HG03378 (cell line): ENCODE measurements at regions not wholly inside any gene's neighbourhood (a gene's known extent, or its start where the extent isn't known, plus 50 kb on each side); places are given as distances from the start of the nearest gene placed in this dataset.

Source experiments
- ATAC-seq: cut with Tn5 transposase; IDR thresholded peaks from one replicate; pipeline ENCODE4 v1.9.1; 2021; ENCODE audit warnings: mild to moderate bottlenecking, moderate library complexity; ENCODE audit not compliant: unreplicated experiment

DNA sequence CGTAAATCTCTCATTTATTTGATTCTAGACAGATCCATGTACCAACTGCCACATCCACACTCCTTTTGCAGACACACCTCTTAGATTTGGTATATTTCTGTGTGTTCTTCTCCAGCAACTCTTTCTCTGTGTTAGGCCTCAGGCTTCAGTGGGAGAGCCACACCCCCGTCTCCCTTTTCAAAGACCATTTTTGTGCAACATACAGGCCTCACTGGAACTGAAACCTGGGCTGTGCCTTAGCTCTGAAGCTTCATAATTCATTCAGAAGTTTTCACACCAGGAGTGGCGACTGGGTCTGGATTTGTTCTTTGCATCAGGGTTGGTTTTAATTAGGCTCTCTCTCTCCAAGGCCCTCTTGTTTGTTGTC lies 170.2 kb downstream of the THBS2 start:
- ATAC-seq = no peak

DNA sequence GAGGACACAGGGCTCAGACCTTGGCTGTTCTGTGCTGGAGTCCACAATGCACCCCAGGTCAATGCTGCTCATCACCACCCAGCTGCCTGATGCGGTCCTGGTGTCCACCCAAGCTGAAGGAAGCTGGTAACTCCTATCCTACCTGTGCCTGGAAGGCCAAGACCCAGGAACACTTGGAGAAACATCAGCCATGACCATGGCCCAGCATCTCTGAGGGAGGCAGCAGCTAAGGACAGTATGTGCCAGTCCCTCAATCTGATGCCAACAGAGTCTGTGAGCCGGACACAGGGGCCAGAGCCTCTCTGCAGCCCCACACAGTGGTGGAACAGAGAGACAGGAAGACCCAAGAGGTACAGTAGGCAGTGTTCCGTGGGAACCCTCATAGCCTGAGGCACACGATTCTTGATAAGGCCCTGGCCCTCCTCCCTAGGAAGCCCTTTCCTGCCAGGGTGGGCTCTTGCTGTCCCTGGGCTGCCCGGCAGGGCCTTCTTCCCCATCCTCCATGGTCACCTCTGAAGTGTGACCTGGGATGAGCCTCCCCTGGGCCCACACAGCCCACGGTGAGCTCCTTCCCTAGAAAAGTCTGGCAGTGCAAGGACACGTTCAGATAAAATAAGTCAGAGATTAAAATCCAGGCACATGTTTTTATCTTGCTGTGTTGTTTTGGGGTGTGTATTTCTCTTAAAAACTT lies 170.7 kb downstream of the THBS2 start:
- no peak for ATAC-seq

DNA sequence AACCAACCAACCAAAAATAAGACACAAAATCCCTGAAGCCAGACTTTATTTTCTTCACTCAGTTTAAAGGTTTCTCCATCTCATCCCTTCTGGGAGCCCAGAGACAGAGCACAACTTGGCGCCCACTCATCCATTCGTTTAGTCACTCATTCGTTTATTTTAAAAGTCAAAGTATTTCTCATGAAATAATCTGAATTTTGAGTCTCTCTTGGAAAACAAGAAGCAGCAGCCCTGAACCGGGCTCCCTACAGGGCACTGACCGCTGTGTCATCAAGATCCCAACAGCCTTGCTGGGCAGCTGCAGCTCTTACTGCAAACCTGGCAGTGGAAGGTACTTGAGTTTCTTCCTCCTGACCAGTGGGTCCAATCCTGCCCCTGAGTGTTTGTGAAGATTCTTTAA lies 171.6 kb downstream of the THBS2 start:
- no peak for ATAC-seq

- ATAC-seq = no peak
Observed at GRCh38 chr6:169081248-169081647, 172.4 kb downstream of the THBS2 start.

DNA sequence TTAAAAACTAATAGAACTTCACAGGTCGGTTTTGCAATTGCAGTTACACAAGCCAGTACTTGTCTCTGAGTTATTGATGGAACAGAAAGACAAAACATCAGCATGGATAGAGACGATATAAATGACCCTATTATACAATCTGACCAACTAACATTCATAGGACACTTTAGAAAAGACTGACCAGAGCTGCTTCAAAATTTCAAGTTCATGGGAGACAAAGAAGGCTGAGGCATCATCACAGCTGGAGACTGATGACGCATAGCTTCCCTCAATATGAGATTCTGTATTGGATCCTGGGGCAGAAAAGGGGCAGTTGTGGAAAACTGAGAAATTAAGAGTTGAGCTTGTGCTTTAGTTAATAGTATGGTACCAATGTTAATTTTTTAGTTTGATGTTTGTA lies 174.0 kb downstream of the THBS2 start:
- no peak for ATAC-seq

GRCh38 chr6:169078399-169079145 lies 175.1 kb downstream of the THBS2 start:
- ATAC-seq = no peak

GRCh38 chr6:169075915-169076654 lies 177.6 kb downstream of the THBS2 start:
- ATAC-seq = no peak

DNA sequence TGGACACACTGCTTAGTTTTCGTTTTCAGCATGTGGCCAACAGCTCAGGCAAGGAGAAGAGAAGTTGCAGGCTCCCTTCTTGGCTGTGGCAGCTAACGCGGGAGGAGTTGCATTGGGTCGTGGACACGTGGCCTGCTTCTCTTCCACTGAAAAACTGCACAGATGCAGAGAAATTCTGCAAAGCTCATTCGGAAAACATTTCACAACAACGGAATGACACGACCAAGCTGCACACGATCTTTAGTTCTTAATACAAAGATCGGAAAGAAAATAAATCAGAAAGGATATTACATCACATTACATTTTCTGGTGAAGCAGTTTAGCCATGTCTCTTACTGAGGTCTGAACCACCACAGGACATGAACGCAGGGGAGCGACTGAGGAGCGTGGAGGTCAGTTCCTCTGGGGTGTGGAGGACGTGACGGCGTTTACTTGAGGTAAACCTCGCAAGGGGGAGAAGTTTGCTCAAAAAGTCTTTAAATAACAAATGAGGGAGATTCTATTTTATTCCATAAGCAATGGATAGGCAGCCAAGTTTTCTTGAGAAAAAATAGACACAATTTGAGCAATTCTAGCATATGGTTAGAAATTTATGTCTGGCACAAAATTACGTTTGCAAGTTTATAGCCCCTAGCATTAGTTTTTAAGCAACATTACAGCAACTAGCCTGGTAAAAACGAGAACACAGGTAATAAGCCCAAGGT lies 178.3 kb downstream of the THBS2 start:
- no peak for ATAC-seq

DNA sequence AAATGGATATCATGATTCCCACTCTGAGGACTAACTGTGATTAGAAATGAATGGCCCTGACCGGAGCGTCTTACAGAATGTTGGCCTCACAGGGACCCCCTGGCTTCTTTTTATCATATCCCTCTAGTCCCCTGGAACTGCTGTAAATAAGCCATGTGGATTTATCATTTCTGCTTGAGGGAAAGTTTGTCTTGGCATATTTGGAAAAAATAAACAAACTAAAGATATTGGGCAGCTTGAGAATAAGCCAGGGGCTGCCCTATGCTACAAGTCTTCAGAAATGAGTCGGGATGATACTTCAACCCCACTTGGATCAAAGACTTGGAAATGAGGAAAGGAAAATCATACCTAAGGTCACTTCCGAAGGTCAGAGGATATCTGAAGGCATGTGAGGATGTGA lies 179.1 kb downstream of the THBS2 start:
- ATAC-seq = no peak

DNA sequence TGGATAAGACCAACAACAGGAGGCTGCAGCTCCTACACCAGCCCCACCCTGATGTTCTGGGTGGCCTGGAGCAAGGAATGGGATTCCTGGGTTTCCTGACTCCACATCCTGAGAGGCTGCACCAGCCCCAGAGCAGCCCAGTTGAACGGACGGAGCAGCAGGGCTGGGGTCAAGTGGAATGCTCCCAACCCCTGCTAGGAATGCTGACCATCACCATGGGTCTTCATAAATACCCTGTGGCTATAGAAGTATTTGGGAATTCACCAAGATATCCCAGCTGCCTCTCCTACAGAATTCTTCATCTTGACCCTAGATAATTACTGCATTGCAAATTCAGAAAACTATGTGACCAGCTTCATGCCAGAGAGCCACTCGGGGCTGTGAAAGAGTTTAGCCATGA lies 180.3 kb downstream of the THBS2 start:
- ATAC-seq = no peak

DNA sequence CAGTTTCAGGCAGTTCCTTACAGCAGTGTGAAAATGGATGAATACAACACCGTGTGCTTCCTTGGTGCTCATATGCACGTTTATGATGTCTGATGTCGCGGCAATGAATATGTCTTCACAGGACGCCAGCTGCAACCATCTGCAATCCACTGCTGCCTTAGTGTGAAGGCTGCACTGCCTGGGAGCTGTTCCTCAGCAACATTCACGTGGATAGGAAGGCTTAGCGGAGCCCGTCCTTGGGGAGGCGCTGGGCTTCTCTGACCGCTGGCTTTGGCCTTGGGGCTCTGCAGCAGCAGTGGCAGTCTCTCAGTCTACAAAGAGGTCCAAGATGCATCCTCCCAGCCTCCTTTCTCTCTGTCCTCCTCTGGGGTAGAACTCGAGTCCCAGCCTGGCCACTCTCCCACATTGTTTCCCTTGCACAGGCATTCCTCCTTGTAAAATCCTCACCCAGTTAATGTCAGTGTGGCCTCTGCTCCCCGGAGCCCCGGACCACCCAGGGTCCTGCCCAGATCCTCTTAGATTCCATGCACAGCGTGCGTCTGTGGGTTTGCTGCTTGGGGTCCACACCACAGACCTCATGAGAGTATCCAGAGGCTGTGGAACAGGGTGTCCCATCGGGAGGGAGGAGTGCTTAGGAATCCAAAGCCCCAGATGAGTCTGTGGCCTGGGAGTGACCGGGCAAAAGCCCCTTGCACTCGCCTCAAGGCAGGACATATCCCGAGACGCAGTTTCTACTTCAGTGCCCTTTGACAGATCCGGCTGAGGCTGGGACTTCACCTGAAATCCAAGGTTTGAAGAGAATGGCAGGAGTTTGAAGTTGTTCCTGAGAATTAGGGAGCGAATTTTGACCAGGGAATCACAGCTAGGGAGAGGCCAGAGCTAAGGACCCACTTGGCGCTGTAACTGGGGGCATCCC lies 181.3 kb downstream of the THBS2 start:
- ATAC-seq = no peak

GRCh38 chr6:169071394-169071793 lies 182.3 kb downstream of the THBS2 start:
- no peak for ATAC-seq

DNA sequence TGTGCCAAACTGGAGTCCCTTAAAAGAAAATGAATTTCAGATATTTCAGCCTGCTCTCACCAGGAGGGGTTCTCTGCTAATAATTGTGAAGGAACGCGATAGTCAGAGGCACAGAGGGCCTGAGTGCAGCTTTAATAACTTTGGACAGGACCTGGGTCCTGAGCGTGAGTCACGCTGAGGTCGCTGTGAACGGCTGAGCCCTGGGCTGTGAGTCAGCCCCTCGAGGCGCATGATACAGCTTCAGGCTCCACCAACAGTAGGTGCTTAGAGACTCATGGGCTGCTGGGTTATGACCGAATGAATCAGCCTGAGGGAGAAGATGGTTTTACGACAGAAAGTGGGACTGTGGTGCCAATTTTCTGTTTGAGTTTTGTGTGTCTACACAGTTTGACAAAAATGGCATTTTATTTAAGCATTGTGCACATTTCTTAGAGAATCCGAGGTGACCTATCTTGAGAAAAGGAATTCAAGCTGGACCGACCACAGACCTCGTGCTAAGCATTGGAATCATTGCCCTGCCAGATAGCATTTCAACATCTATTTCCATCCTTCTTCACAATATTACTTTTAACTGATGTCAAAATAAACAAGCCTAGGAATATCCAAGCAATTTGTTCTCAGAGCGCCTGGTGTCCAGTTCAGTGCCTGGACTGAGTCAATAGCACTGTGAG lies 183.0 kb downstream of the THBS2 start:
- ATAC-seq = no peak

GRCh38 chr6:169069356-169069755 lies 184.3 kb downstream of the THBS2 start:
- no peak for ATAC-seq

- no peak for ATAC-seq
Observed at GRCh38 chr6:169064194-169064593, 189.5 kb downstream of the THBS2 start.

- ATAC-seq = no peak
Observed at GRCh38 chr6:169062272-169062671, 191.4 kb downstream of the THBS2 start.

DNA sequence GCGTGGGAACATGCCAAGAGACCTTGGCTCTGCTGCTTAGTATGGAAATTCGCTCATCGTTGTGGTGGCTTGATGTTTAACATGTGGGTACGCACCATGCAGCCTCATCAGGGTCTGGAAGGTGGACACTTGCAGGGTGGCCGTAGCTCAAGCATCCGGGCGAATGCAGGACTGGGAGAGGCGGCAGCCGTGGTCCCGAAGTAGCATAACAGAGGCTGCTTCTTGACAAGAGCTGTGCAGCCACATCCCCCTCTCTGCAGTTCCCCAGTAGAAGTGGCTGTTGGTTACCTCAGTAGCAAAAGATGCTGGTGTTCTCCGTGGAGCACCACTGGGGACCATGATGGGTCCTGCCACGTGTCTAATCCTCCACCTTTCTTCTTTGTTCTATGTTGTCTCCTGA lies 195.0 kb downstream of the THBS2 start:
- ATAC-seq = no peak

DNA sequence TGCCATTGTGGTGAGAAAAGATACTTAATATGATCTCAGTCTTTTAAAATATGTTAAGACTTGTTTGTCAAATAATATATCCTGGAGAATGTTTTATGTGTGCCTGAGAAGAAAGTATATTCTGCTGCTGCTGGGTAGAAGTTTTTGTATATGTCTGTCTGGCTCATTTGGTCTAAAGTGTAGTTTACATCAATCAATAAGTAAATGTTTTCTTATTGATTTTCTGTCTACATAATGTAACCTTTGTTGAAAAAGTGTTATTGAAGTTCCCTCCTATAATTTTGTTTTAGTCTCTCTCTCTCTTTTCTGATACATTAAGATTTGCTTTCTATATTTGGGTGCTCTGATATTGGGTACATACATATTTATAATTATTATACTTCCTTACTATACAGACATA lies 201.2 kb downstream of the THBS2 start:
- no peak for ATAC-seq

GRCh38 chr6:169051371-169051770 lies 202.3 kb downstream of the THBS2 start:
- no peak for ATAC-seq

DNA sequence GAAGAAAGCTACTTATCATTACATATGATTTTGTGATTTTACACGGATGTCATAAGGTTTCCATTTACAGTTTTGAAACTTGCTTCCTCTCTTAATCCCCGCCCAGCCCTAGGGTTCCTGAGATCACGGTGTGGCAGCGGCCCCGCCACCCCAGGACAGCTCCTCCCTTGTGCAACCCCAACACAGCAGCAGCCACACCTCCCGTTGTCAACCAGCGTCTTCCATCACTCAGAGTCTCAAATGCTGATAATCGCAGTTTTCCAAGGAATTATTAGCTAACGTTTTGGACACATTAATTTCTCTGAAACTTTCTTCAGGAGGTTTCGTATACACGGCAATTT lies 204.8 kb downstream of the THBS2 start:
- no peak for ATAC-seq
